HepG2 (cell line): ENCODE measurements at regions not wholly inside any gene's neighbourhood (a gene's known extent, or its start where the extent isn't known, plus 50 kb on each side); places are given as distances from the start of the nearest gene placed in this dataset.

ENCODE experiments used
- ATAC-seq: fragments of 200-7000 bp; cut with Tn5 transposase; 3 replicates; pipeline ENCODE4 v1.9.1; 2020; ENCODE audit warnings: mild to moderate bottlenecking, moderate library complexity
- BruUV-seq: library from RNA; stranded (reverse); fragments of 400-500 nt; replicated peaks from 2 replicates; lab custom pipeline; 2021; lab: Mats Ljungman, UMichigan
- CTCF ChIA-PET: fragments of 300-600 bp; formaldehyde crosslinking; extraction: SDS; loops from one replicate; lab custom pipeline; 2021; ENCODE audit warnings: low total read pairs, inconsistent platforms, low intra/inter-chr PET ratio; lab: Yijun Ruan, JAX
- POLR2A ChIA-PET: fragments of 350-600 bp; sonication (Branson Sonifier 250); formaldehyde crosslinking; loops from one replicate; lab custom pipeline; 2020; ENCODE audit warnings: antibody characterized with exemption, inconsistent platforms; lab: Yijun Ruan, JAX
- DNase-seq: peaks from one replicate; pipeline ENCODE4 v3.0.0-alpha.2; 2015; ENCODE audit warnings: low spot score
- FAIRE-seq: peaks from 3 replicates; lab custom pipeline; 2011; peaks lifted over from hg19 to GRCh38; lab: Jason Lieb, UNC
- H2AFZ ChIP-seq: one replicate; pipeline ENCODE4 v1.6.1; 2011; ENCODE audit warnings: low read length, inconsistent platforms
- H3K27ac ChIP-seq: fragments of 300-600 bp; 3 replicates; pipeline ENCODE4 v1.8.0; 2011; ENCODE audit warnings: mixed run types, mild to moderate bottlenecking, mixed read lengths, low read length, inconsistent platforms; ENCODE audit not compliant: insufficient read depth; ENCODE audit errors: extremely low read length
- H3K27me3 ChIP-seq, 2 experiments: fragments of 200-600 bp in 1 of 2; 2 replicates in 1 of 2; 3 replicates in 1 of 2; pipeline versions ENCODE4 v1.6.0 to v1.8.0; 2011; ENCODE audit warnings: low read length in 2 of 2, mild to moderate bottlenecking in 2 of 2, moderate library complexity in 2 of 2, inconsistent platforms in 1 of 2; ENCODE audit not compliant: insufficient read depth in 2 of 2, control insufficient read depth in 1 of 2
- H3K36me3 ChIP-seq, 2 experiments: fragments of 200-600 bp in 1 of 2; replicated peaks in 1 of 2; 2 replicates in 1 of 2; 3 replicates in 1 of 2; pipeline versions ENCODE4 v1.5.1 to v1.8.0; 2011; ENCODE audit warnings: low read length in 2 of 2, inconsistent platforms in 1 of 2; ENCODE audit not compliant: insufficient read depth in 2 of 2, control insufficient read depth in 1 of 2
- H3K4me1 ChIP-seq: 2 replicates; pipeline ENCODE4 v1.5.1; 2012; ENCODE audit warnings: low read length, inconsistent platforms; ENCODE audit not compliant: insufficient read depth
- H3K4me2 ChIP-seq: 2 replicates; pipeline ENCODE4 v1.6.0; 2011; ENCODE audit warnings: low read depth, low read length, inconsistent platforms
- H3K4me3 ChIP-seq, 3 experiments: fragments of 200-600 bp in 1 of 3; sonication (generic), shearing (Covaris generic) in 1 of 3; replicated peaks in 1 of 3; 2 replicates each; pipeline ENCODE4 v1.5.1; 2011 to 2016; ENCODE audit warnings: low read length in 3 of 3, inconsistent platforms in 2 of 3, low read depth in 2 of 3, mild to moderate bottlenecking in 2 of 3, control low read depth in 1 of 3, mixed read lengths in 1 of 3; ENCODE audit not compliant: insufficient read depth in 1 of 3
- H3K79me2 ChIP-seq: one replicate; pipeline ENCODE4 v1.6.1; 2011; ENCODE audit warnings: low read length, inconsistent platforms; ENCODE audit not compliant: insufficient read depth
- H3K9ac ChIP-seq: 2 replicates; pipeline ENCODE4 v1.6.0; 2011; ENCODE audit warnings: mild to moderate bottlenecking, low read depth, low read length, inconsistent platforms; ENCODE audit not compliant: insufficient read depth
- H3K9me3 ChIP-seq: 2 replicates; pipeline ENCODE4 v1.5.1; 2012; ENCODE audit warnings: mild to moderate bottlenecking, low read length
- H4K20me1 ChIP-seq: 2 replicates; pipeline ENCODE4 v1.6.0; 2011; ENCODE audit warnings: inconsistent platforms, mild to moderate bottlenecking, low read length, moderate library complexity; ENCODE audit not compliant: insufficient read depth
- ARNTL ChIP-seq: sonication (generic); formaldehyde crosslinking; IDR thresholded peaks from 2 replicates; pipeline ENCODE4 v1.4.0; 2020; ENCODE audit warnings: mild to moderate bottlenecking, missing genetic modification reagents
- ATF2 ChIP-seq: sonication (generic); formaldehyde crosslinking; IDR thresholded peaks from 2 replicates; pipeline ENCODE4 v1.4.0; 2020; ENCODE audit warnings: missing genetic modification reagents
- MAFF ChIP-seq: IDR thresholded peaks from 2 replicates; pipeline ENCODE4 v1.6.1; 2011; ENCODE audit warnings: low read depth, low read length, improper control_type of control experiment
- NBN ChIP-seq: fragments of 450-650 bp; conservative IDR thresholded peaks from 2 replicates; pipeline ENCODE4 v1.6.1; 2017
- YEATS4 ChIP-seq: sonication (generic); formaldehyde crosslinking; IDR thresholded peaks from 2 replicates; pipeline ENCODE4 v1.4.0; 2020; ENCODE audit warnings: missing genetic modification reagents, borderline replicate concordance
- ZBTB43 ChIP-seq: sonication (generic); formaldehyde crosslinking; conservative IDR thresholded peaks from 2 replicates; pipeline ENCODE4 v1.4.0; 2020; ENCODE audit warnings: missing genetic modification reagents
- ZMYM3 ChIP-seq: sonication (generic); formaldehyde crosslinking; IDR thresholded peaks from 2 replicates; pipeline ENCODE4 v1.5.1; 2020; ENCODE audit warnings: mild to moderate bottlenecking, missing genetic modification reagents
- ZNF12 ChIP-seq: sonication (generic); formaldehyde crosslinking; IDR thresholded peaks from 2 replicates; pipeline ENCODE4 v1.5.0; 2020; ENCODE audit warnings: missing genetic modification reagents
- ZNF329 ChIP-seq: sonication (generic); formaldehyde crosslinking; IDR thresholded peaks from 2 replicates; pipeline ENCODE4 v1.9.0; 2021; ENCODE audit warnings: low read depth, mild to moderate bottlenecking, missing genetic modification reagents
- ZNF678 ChIP-seq: sonication (generic); formaldehyde crosslinking; IDR thresholded peaks from 2 replicates; pipeline ENCODE4 v1.4.0; 2020; ENCODE audit warnings: mild to moderate bottlenecking, missing genetic modification reagents
- WGBS: methylation state at CpG from one replicate; pipeline ENCODE4 v1.1.6; 2017; ENCODE audit warnings: low lambda C conversion rate; 5-methylcytosine and 5-hydroxymethylcytosine counted together
- in situ Hi-C: cut with HindIII; loops from 2 replicates; pipeline ENCODE4 v1.10.0; 2017; ENCODE audit warnings: low pct_unique_long_range_greater_than_20kb; ENCODE audit not compliant: extremely low pct_ligation_motif_present
- intact Hi-C: fragments of 100-400 bp; cut with micrococcal nuclease; formaldehyde crosslinking; loops from one replicate; pipeline ENCODE4 v1.10.0; 2022; ENCODE audit not compliant: unreplicated experiment
- TF ChIP-seq, protein P1 (sequence below): sonication (generic); formaldehyde crosslinking; IDR thresholded peaks from 2 replicates; pipeline ENCODE4 v1.4.0; 2020; ENCODE audit warnings: missing genetic modification reagents
- TF ChIP-seq, protein P2 (sequence below): IDR thresholded peaks from 2 replicates; pipeline ENCODE4 v1.6.1; 2016; ENCODE audit warnings: low read depth, missing genetic modification reagents, missing compliant biosample characterization
- TF ChIP-seq, protein P3 (sequence below): IDR thresholded peaks from 2 replicates; pipeline ENCODE4 v1.4.0; 2020; ENCODE audit warnings: mild to moderate bottlenecking, missing genetic modification reagents

DNA sequence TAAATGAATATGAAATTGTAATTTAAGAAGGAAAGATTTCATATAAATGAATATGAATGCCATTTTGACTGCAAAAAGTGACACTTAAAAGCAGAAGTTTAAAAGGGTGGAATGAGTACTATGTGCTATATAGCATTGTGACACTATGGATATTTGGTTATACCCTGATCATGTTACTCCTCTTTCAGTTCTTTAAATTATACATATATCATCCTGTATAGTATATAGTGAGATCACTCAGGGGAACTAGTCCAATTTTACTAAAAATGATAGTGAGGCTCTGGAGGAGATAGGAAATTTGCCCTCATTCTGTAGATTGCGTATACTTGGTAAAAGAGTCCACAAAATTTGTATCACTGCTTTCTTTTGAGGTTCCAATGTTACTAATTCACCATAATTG, 155.7 kb upstream of the BTG1 start:
- Histone ChIP-seq H3K27ac (no peak overlapping the region), H3K4me3 (no peak overlapping the region), H4K20me1 (no peaks in the 10 kb centered on the region), H3K4me1 (no peaks in the 10 kb centered on the region), H3K27me3 (no peaks in the 10 kb centered on the region), H3K9ac (no peak overlapping the region), H2AFZ (no peak overlapping the region), H3K4me2 (no peak overlapping the region), H3K9me3 (no peaks in the 10 kb centered on the region), H3K79me2 (no peaks in the 10 kb centered on the region), H3K36me3 (no peaks in the 10 kb centered on the region)
- BruUV-seq, result no TSS peak
- ChIA-PET POLR2A (no interaction called here), CTCF (no interaction called here)
- FAIRE-seq (no peak), ATAC-seq (no peak), DNase-seq (no peak)
- WGBS, result 40% methylated on average over 1 of the region's 1 CpG
- intact Hi-C loops (no loop called here), in situ Hi-C loops (no loop called here)
- TF ChIP-seq ZNF329 (CRISPR knock-in tag), result no peak
- no peak for TF ChIP-seq ZMYM3
- TF ChIP-seq ARNTL (CRISPR knock-in tag), result no peak
- TF ChIP-seq, protein P1, sequence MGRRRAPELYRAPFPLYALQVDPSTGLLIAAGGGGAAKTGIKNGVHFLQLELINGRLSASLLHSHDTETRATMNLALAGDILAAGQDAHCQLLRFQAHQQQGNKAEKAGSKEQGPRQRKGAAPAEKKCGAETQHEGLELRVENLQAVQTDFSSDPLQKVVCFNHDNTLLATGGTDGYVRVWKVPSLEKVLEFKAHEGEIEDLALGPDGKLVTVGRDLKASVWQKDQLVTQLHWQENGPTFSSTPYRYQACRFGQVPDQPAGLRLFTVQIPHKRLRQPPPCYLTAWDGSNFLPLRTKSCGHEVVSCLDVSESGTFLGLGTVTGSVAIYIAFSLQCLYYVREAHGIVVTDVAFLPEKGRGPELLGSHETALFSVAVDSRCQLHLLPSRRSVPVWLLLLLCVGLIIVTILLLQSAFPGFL (CRISPR knock-in tag), result no peak
- TF ChIP-seq, protein P2, sequence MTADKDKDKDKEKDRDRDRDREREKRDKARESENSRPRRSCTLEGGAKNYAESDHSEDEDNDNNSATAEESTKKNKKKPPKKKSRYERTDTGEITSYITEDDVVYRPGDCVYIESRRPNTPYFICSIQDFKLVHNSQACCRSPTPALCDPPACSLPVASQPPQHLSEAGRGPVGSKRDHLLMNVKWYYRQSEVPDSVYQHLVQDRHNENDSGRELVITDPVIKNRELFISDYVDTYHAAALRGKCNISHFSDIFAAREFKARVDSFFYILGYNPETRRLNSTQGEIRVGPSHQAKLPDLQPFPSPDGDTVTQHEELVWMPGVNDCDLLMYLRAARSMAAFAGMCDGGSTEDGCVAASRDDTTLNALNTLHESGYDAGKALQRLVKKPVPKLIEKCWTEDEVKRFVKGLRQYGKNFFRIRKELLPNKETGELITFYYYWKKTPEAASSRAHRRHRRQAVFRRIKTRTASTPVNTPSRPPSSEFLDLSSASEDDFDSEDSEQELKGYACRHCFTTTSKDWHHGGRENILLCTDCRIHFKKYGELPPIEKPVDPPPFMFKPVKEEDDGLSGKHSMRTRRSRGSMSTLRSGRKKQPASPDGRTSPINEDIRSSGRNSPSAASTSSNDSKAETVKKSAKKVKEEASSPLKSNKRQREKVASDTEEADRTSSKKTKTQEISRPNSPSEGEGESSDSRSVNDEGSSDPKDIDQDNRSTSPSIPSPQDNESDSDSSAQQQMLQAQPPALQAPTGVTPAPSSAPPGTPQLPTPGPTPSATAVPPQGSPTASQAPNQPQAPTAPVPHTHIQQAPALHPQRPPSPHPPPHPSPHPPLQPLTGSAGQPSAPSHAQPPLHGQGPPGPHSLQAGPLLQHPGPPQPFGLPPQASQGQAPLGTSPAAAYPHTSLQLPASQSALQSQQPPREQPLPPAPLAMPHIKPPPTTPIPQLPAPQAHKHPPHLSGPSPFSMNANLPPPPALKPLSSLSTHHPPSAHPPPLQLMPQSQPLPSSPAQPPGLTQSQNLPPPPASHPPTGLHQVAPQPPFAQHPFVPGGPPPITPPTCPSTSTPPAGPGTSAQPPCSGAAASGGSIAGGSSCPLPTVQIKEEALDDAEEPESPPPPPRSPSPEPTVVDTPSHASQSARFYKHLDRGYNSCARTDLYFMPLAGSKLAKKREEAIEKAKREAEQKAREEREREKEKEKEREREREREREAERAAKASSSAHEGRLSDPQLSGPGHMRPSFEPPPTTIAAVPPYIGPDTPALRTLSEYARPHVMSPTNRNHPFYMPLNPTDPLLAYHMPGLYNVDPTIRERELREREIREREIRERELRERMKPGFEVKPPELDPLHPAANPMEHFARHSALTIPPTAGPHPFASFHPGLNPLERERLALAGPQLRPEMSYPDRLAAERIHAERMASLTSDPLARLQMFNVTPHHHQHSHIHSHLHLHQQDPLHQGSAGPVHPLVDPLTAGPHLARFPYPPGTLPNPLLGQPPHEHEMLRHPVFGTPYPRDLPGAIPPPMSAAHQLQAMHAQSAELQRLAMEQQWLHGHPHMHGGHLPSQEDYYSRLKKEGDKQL, result no peak
- TF ChIP-seq ZNF12 (CRISPR knock-in tag), result no peak
- TF ChIP-seq YEATS4 (CRISPR knock-in tag), result no peak
- no peak for TF ChIP-seq ZBTB43 (CRISPR knock-in tag)
- TF ChIP-seq NBN, result no peak
- TF ChIP-seq, protein P3, sequence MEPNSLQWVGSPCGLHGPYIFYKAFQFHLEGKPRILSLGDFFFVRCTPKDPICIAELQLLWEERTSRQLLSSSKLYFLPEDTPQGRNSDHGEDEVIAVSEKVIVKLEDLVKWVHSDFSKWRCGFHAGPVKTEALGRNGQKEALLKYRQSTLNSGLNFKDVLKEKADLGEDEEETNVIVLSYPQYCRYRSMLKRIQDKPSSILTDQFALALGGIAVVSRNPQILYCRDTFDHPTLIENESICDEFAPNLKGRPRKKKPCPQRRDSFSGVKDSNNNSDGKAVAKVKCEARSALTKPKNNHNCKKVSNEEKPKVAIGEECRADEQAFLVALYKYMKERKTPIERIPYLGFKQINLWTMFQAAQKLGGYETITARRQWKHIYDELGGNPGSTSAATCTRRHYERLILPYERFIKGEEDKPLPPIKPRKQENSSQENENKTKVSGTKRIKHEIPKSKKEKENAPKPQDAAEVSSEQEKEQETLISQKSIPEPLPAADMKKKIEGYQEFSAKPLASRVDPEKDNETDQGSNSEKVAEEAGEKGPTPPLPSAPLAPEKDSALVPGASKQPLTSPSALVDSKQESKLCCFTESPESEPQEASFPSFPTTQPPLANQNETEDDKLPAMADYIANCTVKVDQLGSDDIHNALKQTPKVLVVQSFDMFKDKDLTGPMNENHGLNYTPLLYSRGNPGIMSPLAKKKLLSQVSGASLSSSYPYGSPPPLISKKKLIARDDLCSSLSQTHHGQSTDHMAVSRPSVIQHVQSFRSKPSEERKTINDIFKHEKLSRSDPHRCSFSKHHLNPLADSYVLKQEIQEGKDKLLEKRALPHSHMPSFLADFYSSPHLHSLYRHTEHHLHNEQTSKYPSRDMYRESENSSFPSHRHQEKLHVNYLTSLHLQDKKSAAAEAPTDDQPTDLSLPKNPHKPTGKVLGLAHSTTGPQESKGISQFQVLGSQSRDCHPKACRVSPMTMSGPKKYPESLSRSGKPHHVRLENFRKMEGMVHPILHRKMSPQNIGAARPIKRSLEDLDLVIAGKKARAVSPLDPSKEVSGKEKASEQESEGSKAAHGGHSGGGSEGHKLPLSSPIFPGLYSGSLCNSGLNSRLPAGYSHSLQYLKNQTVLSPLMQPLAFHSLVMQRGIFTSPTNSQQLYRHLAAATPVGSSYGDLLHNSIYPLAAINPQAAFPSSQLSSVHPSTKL (CRISPR knock-in tag), result no peak
- no peak for TF ChIP-seq ATF2 (CRISPR knock-in tag)
- TF ChIP-seq ZNF678 (CRISPR knock-in tag), result no peak
- TF ChIP-seq MAFF, result no peak
